ENCODE measurements at regions not wholly inside any gene's neighbourhood (a gene's known extent, or its start where the extent isn't known, plus 50 kb on each side); places are given as distances from the start of the nearest gene placed in this dataset.

- Histone ChIP-seq H3K4me1 (ENCODE audit: insufficient read depth, low read length) (no peaks in the 10 kb centered on the region), H3K9me3 (ENCODE audit: low read depth, low read length) (no peaks in the 10 kb centered on the region), H3K4me3 (ENCODE audit: insufficient read depth, low read length) (no peak overlapping the region), H3K79me2 (ENCODE audit: insufficient read depth, low read length) (no peaks in the 10 kb centered on the region), H4K20me1 (ENCODE audit: insufficient read depth, low read length) (no peaks in the 10 kb centered on the region), H2AFZ (ENCODE audit: low read length) (no peak overlapping the region), H3K4me2 (ENCODE audit: insufficient read depth, low read length) (no peak overlapping the region), H3K27ac (ENCODE audit: low read depth, low read length) (no peak overlapping the region), H3K36me3 (ENCODE audit: insufficient read depth, low read length) (no peaks in the 10 kb centered on the region), H3K27me3 (ENCODE audit: insufficient read depth, low read length) (peaks cover 7% of the 10 kb centered on the region)
- TF ChIP-seq CTCF (IDR thresholded peaks at IDR 0.05; ENCODE audit: extremely low read depth, low read depth, low read length) = no peak
- DNase-seq (ENCODE audit: insufficient read length, low spot score, missing footprints) = no peak
Observed at GRCh38 chrX:131917588-131917987, 105.5 kb upstream of the STK26 start.

- DNase-seq (ENCODE audit: insufficient read length, low spot score, missing footprints) = no peak
- no peak for TF ChIP-seq CTCF (IDR thresholded peaks at IDR 0.05; ENCODE audit: extremely low read depth, low read depth, low read length)
- Histone ChIP-seq H3K4me3 (ENCODE audit: insufficient read depth, low read length) (no peak overlapping the region), H3K27me3 (ENCODE audit: insufficient read depth, low read length) (peaks cover 7% of the 10 kb centered on the region), H3K27ac (ENCODE audit: low read depth, low read length) (no peak overlapping the region), H3K79me2 (ENCODE audit: insufficient read depth, low read length) (no peaks in the 10 kb centered on the region), H3K4me1 (ENCODE audit: insufficient read depth, low read length) (no peaks in the 10 kb centered on the region), H4K20me1 (ENCODE audit: insufficient read depth, low read length) (no peaks in the 10 kb centered on the region), H2AFZ (ENCODE audit: low read length) (no peak overlapping the region), H3K4me2 (ENCODE audit: insufficient read depth, low read length) (no peak overlapping the region), H3K36me3 (ENCODE audit: insufficient read depth, low read length) (no peaks in the 10 kb centered on the region), H3K9me3 (ENCODE audit: low read depth, low read length) (no peaks in the 10 kb centered on the region)
Observed at GRCh38 chrX:131918839-131919238, 104.3 kb upstream of the STK26 start.

GRCh38 chrX:131923614-131924250, 99.4 kb upstream of the STK26 start:
- Histone ChIP-seq H3K4me1 (ENCODE audit: insufficient read depth, low read length) (no peaks in the 10 kb centered on the region), H3K36me3 (ENCODE audit: insufficient read depth, low read length) (no peaks in the 10 kb centered on the region), H3K27me3 (ENCODE audit: insufficient read depth, low read length) (peaks cover 7% of the 10 kb centered on the region), H2AFZ (ENCODE audit: low read length) (no peak overlapping the region), H4K20me1 (ENCODE audit: insufficient read depth, low read length) (no peaks in the 10 kb centered on the region), H3K4me3 (ENCODE audit: insufficient read depth, low read length) (no peak overlapping the region), H3K79me2 (ENCODE audit: insufficient read depth, low read length) (no peaks in the 10 kb centered on the region), H3K9me3 (ENCODE audit: low read depth, low read length) (no peaks in the 10 kb centered on the region), H3K4me2 (ENCODE audit: insufficient read depth, low read length) (no peak overlapping the region), H3K27ac (ENCODE audit: low read depth, low read length) (no peak overlapping the region)
- no peak for DNase-seq (ENCODE audit: insufficient read length, low spot score, missing footprints)
- TF ChIP-seq CTCF (IDR thresholded peaks at IDR 0.05; ENCODE audit: extremely low read depth, low read depth, low read length) = no peak

- H4K20me1 ChIP-seq (ENCODE audit: insufficient read depth, low read length) = no peaks in the 10 kb centered on the region
- H3K27ac ChIP-seq (ENCODE audit: low read depth, low read length) = no peak overlapping the region
- H2AFZ ChIP-seq (ENCODE audit: low read length) = no peak overlapping the region
- no peaks in the 10 kb centered on the region for H3K9me3 ChIP-seq (ENCODE audit: low read depth, low read length)
- H3K79me2 ChIP-seq (ENCODE audit: insufficient read depth, low read length) = no peaks in the 10 kb centered on the region
- H3K4me1 ChIP-seq (ENCODE audit: insufficient read depth, low read length) = no peaks in the 10 kb centered on the region
- H3K4me2 ChIP-seq (ENCODE audit: insufficient read depth, low read length) = no peak overlapping the region
- H3K36me3 ChIP-seq (ENCODE audit: insufficient read depth, low read length) = no peaks in the 10 kb centered on the region
- H3K27me3 ChIP-seq (ENCODE audit: insufficient read depth, low read length) = peaks cover 21% of the 10 kb centered on the region
- no peak for TF ChIP-seq CTCF (IDR thresholded peaks at IDR 0.05; ENCODE audit: extremely low read depth, low read depth, low read length)
- H3K4me3 ChIP-seq (ENCODE audit: insufficient read depth, low read length) = no peak overlapping the region
- peak; percentile 8 for DNase-seq (ENCODE audit: insufficient read length, low spot score, missing footprints)
Observed at GRCh38 chrX:131938749-131939148, 84.4 kb upstream of the STK26 start.

Measured in osteoblast (primary cell).